AG09319 (cell line): ENCODE measurements at regions not wholly inside any gene's neighbourhood (a gene's known extent, or its start where the extent isn't known, plus 50 kb on each side); places are given as distances from the start of the nearest gene placed in this dataset.

Experiments used
- DNase-seq: peaks from one replicate; pipeline ENCODE4 v3.0.0-alpha.2; 2010; ENCODE audit warnings: low read depth; ENCODE audit errors: extremely low read depth
- CTCF ChIP-seq: IDR thresholded peaks from 2 replicates; pipeline ENCODE4 v1.5.1; 2011; ENCODE audit warnings: low read depth, mild to moderate bottlenecking, inconsistent platforms, low read length, moderate library complexity

GRCh38 chrX:121782976-121783375 lies 735.6 kb downstream of the GLUD2 start:
- TF ChIP-seq CTCF: no peak

DNA sequence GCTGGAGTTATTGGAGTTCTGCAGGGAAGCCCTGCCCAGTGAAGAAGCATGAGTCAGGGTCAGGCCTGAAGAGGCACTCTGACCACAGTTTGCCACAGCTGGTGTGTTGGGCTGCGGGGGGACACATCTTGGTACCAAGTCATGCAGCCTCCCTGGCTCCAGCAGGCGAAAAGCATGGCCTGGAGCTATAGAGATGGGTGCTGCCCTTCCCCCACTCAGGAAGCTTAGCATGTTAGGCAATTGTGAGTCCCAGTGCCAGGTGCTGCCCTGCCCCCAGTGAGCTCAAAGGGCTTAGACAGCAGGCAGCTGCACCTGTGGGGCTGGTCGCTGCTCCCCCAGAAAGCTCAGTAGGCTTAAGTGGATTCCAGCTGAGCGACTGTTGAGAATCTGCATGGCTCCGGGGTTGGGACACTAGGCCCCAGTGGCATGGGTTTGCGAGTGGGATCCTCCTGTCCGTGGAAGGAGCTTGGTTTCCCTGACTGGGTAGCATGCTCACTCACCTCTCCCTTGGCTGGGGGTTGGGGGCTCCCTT lies 755.5 kb downstream of the GLUD2 start:
- no peak for TF ChIP-seq CTCF

More at GRCh38 chrX:121782976-121783375, 735.6 kb downstream of the GLUD2 start:
- no peak for DNase-seq

GRCh38 chrX:121823406-121823805 lies 776.0 kb downstream of the GLUD2 start:
- TF ChIP-seq CTCF: no peak
- DNase-seq: no peak

More for the DNA sequence above, 755.5 kb downstream of the GLUD2 start:
- no peak for DNase-seq

DNA sequence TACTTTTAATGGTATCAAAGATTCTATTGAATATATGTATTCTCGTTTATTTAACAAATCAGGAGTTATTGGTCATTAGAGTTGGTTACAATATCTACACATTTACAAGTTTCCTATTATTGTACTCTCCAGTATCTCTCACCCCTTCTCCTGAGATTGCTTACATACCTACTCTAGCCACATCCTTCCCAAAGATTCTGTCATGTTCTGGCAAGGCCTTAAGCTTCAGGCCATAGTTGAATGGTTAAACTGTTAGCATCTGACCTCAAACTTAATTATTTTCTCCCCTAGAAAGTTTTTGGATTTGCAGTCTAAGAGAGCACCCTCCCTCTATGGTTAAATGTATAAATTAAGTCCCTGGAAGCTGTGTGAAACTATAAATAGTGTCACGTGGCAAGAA lies 784.2 kb downstream of the GLUD2 start:
- no peak for TF ChIP-seq CTCF
- DNase-seq: no peak

GRCh38 chrX:121832446-121832845 lies 785.0 kb downstream of the GLUD2 start:
- TF ChIP-seq CTCF: no peak
- no peak for DNase-seq

- no peak for DNase-seq
- no peak for TF ChIP-seq CTCF
Measured at GRCh38 chrX:121836000-121836399, 788.6 kb downstream of the GLUD2 start.

- no peak for DNase-seq
- no peak for TF ChIP-seq CTCF
Measured at GRCh38 chrX:121851033-121851432, 803.6 kb downstream of the GLUD2 start.
